A549 (cell line): ENCODE measurements at regions not wholly inside any gene's neighbourhood (a gene's known extent, or its start where the extent isn't known, plus 50 kb on each side); places are given as distances from the start of the nearest gene placed in this dataset.

ENCODE experiments used
- CBX2 ChIP-seq: fragments of 200-600 bp; sonication (generic); IDR thresholded peaks from 2 replicates; pipeline ENCODE4 v1.6.1; 2016; ENCODE audit warnings: low read depth, mild to moderate bottlenecking, borderline replicate concordance
- CTCF ChIP-seq: fragments of >200 bp; sonication (Bioruptor Twin); formaldehyde crosslinking; IDR thresholded peaks from 3 replicates; pipeline ENCODE4 v1.5.1; 2016
- EHMT2 ChIP-seq: fragments of 200-600 bp; sonication (generic); IDR thresholded peaks from 2 replicates; pipeline ENCODE4 v1.6.1; 2016; ENCODE audit warnings: antibody characterized with exemption, low read depth, mild to moderate bottlenecking, moderate library complexity
- GATA3 ChIP-seq: IDR thresholded peaks from 2 replicates; pipeline ENCODE4 v1.6.1; 2012; ENCODE audit warnings: borderline replicate concordance
- HDAC2 ChIP-seq: fragments of 200-600 bp; sonication (generic); IDR thresholded peaks from 2 replicates; pipeline ENCODE4 v1.6.1; 2016
- MAFK ChIP-seq: fragments of 450-650 bp; IDR thresholded peaks from 2 replicates; pipeline ENCODE4 v1.6.1; 2014; ENCODE audit not compliant: partially characterized antibody
- MYC ChIP-seq: IDR thresholded peaks from 2 replicates; pipeline ENCODE4 v1.6.1; 2012; ENCODE audit warnings: mild to moderate bottlenecking, inconsistent platforms, low read length, improper control_type of control experiment, borderline replicate concordance
- POLR2A ChIP-seq: IDR thresholded peaks from 2 replicates; pipeline ENCODE4 v1.6.1; 2012; ENCODE audit warnings: mild to moderate bottlenecking, low read length
- RAD21 ChIP-seq, 2 experiments: fragments of >200 bp in 1 of 2; sonication (Bioruptor Twin) in 1 of 2; formaldehyde crosslinking in 1 of 2; IDR thresholded peaks in 1 of 2; conservative IDR thresholded peaks in 1 of 2; 2 replicates in 1 of 2; 3 replicates in 1 of 2; pipeline ENCODE4 v1.6.1; 2012 to 2018; ENCODE audit warnings: inconsistent platforms in 1 of 2
- RCOR1 ChIP-seq: fragments of 150-350 bp; IDR thresholded peaks from 2 replicates; pipeline ENCODE4 v1.6.1; 2014; ENCODE audit warnings: antibody characterized with exemption, low read length, low read depth
- SREBF2 ChIP-seq: fragments of 450-650 bp; IDR thresholded peaks from 2 replicates; pipeline ENCODE4 v1.6.1; 2014; ENCODE audit warnings: mild to moderate bottlenecking, moderate library complexity
- USF2 ChIP-seq: fragments of 450-650 bp; IDR thresholded peaks from 2 replicates; pipeline ENCODE4 v1.6.1; 2014; ENCODE audit warnings: antibody characterized with exemption
- ZSCAN20 ChIP-seq: fragments of 250-450 bp; sonication (Bioruptor Pico); IDR thresholded peaks from 2 replicates; pipeline ENCODE4 v1.8.0; 2022; ENCODE audit warnings: mild to moderate bottlenecking, moderate library complexity

- TF ChIP-seq RAD21 (conservative IDR thresholded peaks at IDR 0.05 in 1 of 2, IDR thresholded peaks at IDR 0.05 in 1 of 2) (no peak), MYC (no peak), CTCF (no peak), RCOR1 (no peak), EHMT2 (no peak), SREBF2 (no peak), POLR2A (no peak), ZSCAN20 (no peak), CBX2 (no peak), GATA3 (no peak), USF2 (no peak), MAFK (no peak), HDAC2 (no peak)
Observed at GRCh38 chr4:20570981-20571715, 129.1 kb upstream of the PACRGL start.
